ENCODE measurements at regions not wholly inside any gene's neighbourhood (a gene's known extent, or its start where the extent isn't known, plus 50 kb on each side); places are given as distances from the start of the nearest gene placed in this dataset.

- no peak for DNase-seq
Measured at GRCh38 chr3:111481551-111481950, 60.4 kb upstream of the CD96 start.

- no peak for DNase-seq
Measured at GRCh38 chr3:111482574-111482973, 59.4 kb upstream of the CD96 start.

- no peak for DNase-seq
Measured at GRCh38 chr3:111485086-111485485, 56.9 kb upstream of the CD96 start.
